Hepatocyte (in vitro differentiated cells): ENCODE measurements at regions not wholly inside any gene's neighbourhood (a gene's known extent, or its start where the extent isn't known, plus 50 kb on each side); places are given as distances from the start of the nearest gene placed in this dataset.

Source experiments
- EZH2 ChIP-seq: fragments of 200-600 bp; sonication (generic); IDR thresholded peaks from 2 replicates; pipeline ENCODE4 v1.6.1; 2016; ENCODE audit warnings: antibody characterized with exemption, mild to moderate bottlenecking, borderline replicate concordance
- EZH2phosphoT487 ChIP-seq: fragments of 200-600 bp; sonication (generic); IDR thresholded peaks from one replicate; pipeline ENCODE4 v1.6.1; 2018; ENCODE audit warnings: antibody characterized with exemption, mild to moderate bottlenecking, low read depth, moderate library complexity; ENCODE audit not compliant: unreplicated experiment, severe bottlenecking
- TF ChIP-seq, protein P1 (sequence below): fragments of 200-600 bp; sonication (generic); IDR thresholded peaks from 2 replicates; pipeline ENCODE4 v1.5.1; 2016; ENCODE audit warnings: antibody characterized with exemption, mild to moderate bottlenecking; ENCODE audit not compliant: poor library complexity

DNA sequence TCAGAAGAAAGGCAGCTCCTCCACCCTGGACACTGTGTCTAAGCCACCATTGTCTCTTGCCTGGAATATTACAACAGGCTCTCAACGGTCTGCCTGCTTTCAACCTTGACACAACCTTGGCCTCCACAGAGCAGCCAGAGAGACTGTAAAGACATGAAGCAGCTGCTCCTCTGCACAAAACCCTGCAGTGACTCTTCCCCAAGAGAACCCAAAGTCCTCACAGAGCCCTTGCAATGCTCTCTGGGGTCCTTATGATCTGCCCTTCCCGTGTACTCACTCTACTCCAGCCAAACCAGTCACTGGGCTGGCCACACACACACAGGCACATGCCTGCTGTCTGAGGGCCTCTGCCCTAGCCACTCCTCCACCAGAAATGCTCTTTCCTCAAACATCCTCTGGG is 75.9 kb upstream of the CPEB2 start:
- TF ChIP-seq EZH2 (no peak), EZH2phosphoT487 (no peak)
- TF ChIP-seq, protein P1, sequence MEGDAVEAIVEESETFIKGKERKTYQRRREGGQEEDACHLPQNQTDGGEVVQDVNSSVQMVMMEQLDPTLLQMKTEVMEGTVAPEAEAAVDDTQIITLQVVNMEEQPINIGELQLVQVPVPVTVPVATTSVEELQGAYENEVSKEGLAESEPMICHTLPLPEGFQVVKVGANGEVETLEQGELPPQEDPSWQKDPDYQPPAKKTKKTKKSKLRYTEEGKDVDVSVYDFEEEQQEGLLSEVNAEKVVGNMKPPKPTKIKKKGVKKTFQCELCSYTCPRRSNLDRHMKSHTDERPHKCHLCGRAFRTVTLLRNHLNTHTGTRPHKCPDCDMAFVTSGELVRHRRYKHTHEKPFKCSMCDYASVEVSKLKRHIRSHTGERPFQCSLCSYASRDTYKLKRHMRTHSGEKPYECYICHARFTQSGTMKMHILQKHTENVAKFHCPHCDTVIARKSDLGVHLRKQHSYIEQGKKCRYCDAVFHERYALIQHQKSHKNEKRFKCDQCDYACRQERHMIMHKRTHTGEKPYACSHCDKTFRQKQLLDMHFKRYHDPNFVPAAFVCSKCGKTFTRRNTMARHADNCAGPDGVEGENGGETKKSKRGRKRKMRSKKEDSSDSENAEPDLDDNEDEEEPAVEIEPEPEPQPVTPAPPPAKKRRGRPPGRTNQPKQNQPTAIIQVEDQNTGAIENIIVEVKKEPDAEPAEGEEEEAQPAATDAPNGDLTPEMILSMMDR: no peak
